CD14-positive monocyte (primary cell): ENCODE measurements at regions not wholly inside any gene's neighbourhood (a gene's known extent, or its start where the extent isn't known, plus 50 kb on each side); places are given as distances from the start of the nearest gene placed in this dataset.

Experiments
- DNase-seq, 3 donors: peaks; one replicate each; pipeline ENCODE4 v3.0.0-alpha.2; 2011 to 2022
- H2AFZ ChIP-seq: 2 replicates; pipeline ENCODE4 v1.6.0; 2012; ENCODE audit warnings: mild to moderate bottlenecking, low read depth, low read length, inconsistent platforms; ENCODE audit not compliant: insufficient read depth, poor library complexity, severe bottlenecking
- H3K27ac ChIP-seq, 2 donors: 1 replicate in 1 of 2; 2 replicates in 1 of 2; pipeline ENCODE4 v1.5.1; 2012 to 2013; ENCODE audit warnings: low read length in 2 of 2, control low read depth in 1 of 2, inconsistent platforms in 1 of 2, low read depth in 1 of 2, mild to moderate bottlenecking in 1 of 2
- H3K27me3 ChIP-seq, 2 donors: one replicate each; pipeline versions ENCODE4 v1.6.0 to v1.6.1; 2011 to 2013; ENCODE audit warnings: low read length in 2 of 2; ENCODE audit not compliant: control insufficient read depth in 2 of 2, insufficient read depth in 2 of 2
- H3K36me3 ChIP-seq, 2 donors: replicated peaks in 1 of 2; 1 replicate in 1 of 2; 2 replicates in 1 of 2; pipeline versions ENCODE4 v1.5.1 to v1.6.1; 2012 to 2013; ENCODE audit warnings: low read length in 2 of 2, control low read depth in 1 of 2, inconsistent platforms in 1 of 2, mild to moderate bottlenecking in 1 of 2; ENCODE audit not compliant: insufficient read depth in 2 of 2, control insufficient read depth in 1 of 2
- H3K4me1 ChIP-seq, 2 donors: 1 replicate in 1 of 2; 2 replicates in 1 of 2; pipeline versions ENCODE4 v1.5.1 to v1.6.1; 2012 to 2013; ENCODE audit warnings: low read length in 2 of 2, control low read depth in 1 of 2, inconsistent platforms in 1 of 2, mild to moderate bottlenecking in 1 of 2, moderate library complexity in 1 of 2; ENCODE audit not compliant: insufficient read depth in 2 of 2, control insufficient read depth in 1 of 2
- H3K4me2 ChIP-seq: replicated peaks from 2 replicates; pipeline ENCODE3; 2012; ENCODE audit warnings: low read length, moderate library complexity, mild to moderate bottlenecking; ENCODE audit not compliant: poor library complexity, severe bottlenecking; ENCODE audit errors: extremely low read depth
- H3K4me3 ChIP-seq, 3 experiments: fragments of 200-600 bp in 1 of 3; sonication (generic) in 1 of 3; replicated peaks in 1 of 3; 1 replicate in 2 of 3; 2 replicates in 1 of 3; pipeline ENCODE4 v1.5.1; 2011 to 2013; ENCODE audit warnings: low read length in 3 of 3, mild to moderate bottlenecking in 3 of 3, control low read depth in 2 of 3, low read depth in 2 of 3, inconsistent platforms in 1 of 3, moderate library complexity in 1 of 3
- H3K79me2 ChIP-seq: 2 replicates; pipeline ENCODE4 v1.6.0; 2012; ENCODE audit warnings: mild to moderate bottlenecking, control low read depth, inconsistent platforms, low read length, moderate library complexity; ENCODE audit not compliant: insufficient read depth
- H3K9ac ChIP-seq: 2 replicates; pipeline ENCODE4 v1.6.0; 2017; ENCODE audit warnings: low read length, mild to moderate bottlenecking; ENCODE audit not compliant: insufficient read depth, poor library complexity, severe bottlenecking
- H3K9me3 ChIP-seq, 2 donors: replicated peaks in 1 of 2; 1 replicate in 1 of 2; 2 replicates in 1 of 2; pipeline versions ENCODE4 v1.5.1 to v1.6.1; 2012 to 2013; ENCODE audit warnings: low read length in 2 of 2, control low read depth in 1 of 2; ENCODE audit not compliant: control insufficient read depth in 1 of 2, insufficient read depth in 1 of 2
- H4K20me1 ChIP-seq: 2 replicates; pipeline ENCODE4 v1.6.0; 2012; ENCODE audit warnings: mild to moderate bottlenecking, low read length, control low read depth, moderate library complexity; ENCODE audit not compliant: insufficient read depth
- H3K27ac Mint-ChIP-seq, 7 donors: one replicate each; pipeline ENCODE4 v1.8.0; 2020; ENCODE audit warnings: mild to moderate bottlenecking in 7 of 7, mixed read lengths in 7 of 7, moderate library complexity in 6 of 7, inconsistent platforms in 2 of 7
- H3K27me3 Mint-ChIP-seq, 3 donors: one replicate each; pipeline ENCODE4 v1.8.0; 2021 to 2022; ENCODE audit warnings: low read depth in 3 of 3, mild to moderate bottlenecking in 3 of 3, mixed read lengths in 3 of 3, moderate library complexity in 3 of 3, inconsistent platforms in 1 of 3
- H3K36me3 Mint-ChIP-seq, 2 donors: one replicate each; pipeline ENCODE4 v1.8.0; 2020; ENCODE audit warnings: mixed read lengths in 2 of 2, inconsistent platforms in 1 of 2, mild to moderate bottlenecking in 1 of 2
- H3K4me1 Mint-ChIP-seq: one replicate; pipeline ENCODE4 v1.8.0; 2020; ENCODE audit warnings: mild to moderate bottlenecking, mixed read lengths
- H3K4me3 Mint-ChIP-seq, 2 donors: one replicate each; pipeline ENCODE4 v1.8.0; 2020; ENCODE audit warnings: mild to moderate bottlenecking in 2 of 2, mixed read lengths in 2 of 2, moderate library complexity in 1 of 2
- H3K9me3 Mint-ChIP-seq, 7 donors: one replicate each; pipeline ENCODE4 v1.8.0; 2020 to 2022; ENCODE audit warnings: mixed read lengths in 7 of 7, mild to moderate bottlenecking in 6 of 7, moderate library complexity in 6 of 7, inconsistent platforms in 2 of 7
- CTCF ChIP-seq: fragments of 200-600 bp; IDR thresholded peaks from one replicate; pipeline ENCODE4 v1.8.0; 2022; ENCODE audit warnings: antibody characterized with exemption, mild to moderate bottlenecking
- WGBS: methylation state at CpG from one replicate; pipeline ENCODE4 v1.1.5; 2013; ENCODE audit warnings: missing lambda C conversion rate; ENCODE audit not compliant: insufficient coverage; 5-methylcytosine and 5-hydroxymethylcytosine counted together
- intact Hi-C, 2 donors: fragments of 100-400 bp; cut with micrococcal nuclease; formaldehyde crosslinking; loops; one replicate each; pipeline versions ENCODE4 v1.15.0 to v1.15.1; 2023

- no peaks in the 10 kb centered on the region for H3K36me3 Mint-ChIP-seq
- no peaks in the 10 kb centered on the region for H3K79me2 ChIP-seq
- H3K9me3 Mint-ChIP-seq = peaks cover 0 to 5% (median 2%) of the 10 kb centered on the region in 7 donors
- no peaks in the 10 kb centered on the region for H3K4me1 Mint-ChIP-seq
- H2AFZ ChIP-seq = no peak overlapping the region
- no peak overlapping the region for H3K4me2 ChIP-seq
- TF ChIP-seq CTCF = no peak
- no peaks in the 10 kb centered on the region for H3K4me1 ChIP-seq
- no peak overlapping the region for H3K27ac Mint-ChIP-seq
- H3K4me3 Mint-ChIP-seq = no peak overlapping the region
- peaks cover 0 to 4% of the 10 kb centered on the region in 2 donors for H3K9me3 ChIP-seq
- intact Hi-C loops = no loop called here
- H3K9ac ChIP-seq = no peak overlapping the region
- WGBS = no CpG with 5 or more reads among the region's 5 CpGs
- H3K27ac ChIP-seq = no peak overlapping the region
- no peaks in the 10 kb centered on the region for H4K20me1 ChIP-seq
- no peak for DNase-seq
- no peaks in the 10 kb centered on the region for H3K27me3 ChIP-seq
- no peaks in the 10 kb centered on the region for H3K36me3 ChIP-seq
- no peak overlapping the region for H3K4me3 ChIP-seq
- no peaks in the 10 kb centered on the region for H3K27me3 Mint-ChIP-seq
Observed at GRCh38 chr14:44162197-44162596, 344.9 kb downstream of the FSCB start.

- Histone ChIP-seq H3K4me3 (no peak overlapping the region), H3K4me2 (no peak overlapping the region), H2AFZ (no peak overlapping the region), H3K9me3 (peaks cover 7 to 9% of the 10 kb centered on the region in 2 donors), H3K79me2 (no peaks in the 10 kb centered on the region), H3K27me3 (no peaks in the 10 kb centered on the region), H3K4me1 (no peaks in the 10 kb centered on the region), H3K36me3 (no peaks in the 10 kb centered on the region), H3K27ac (no peak overlapping the region), H3K9ac (no peak overlapping the region), H4K20me1 (no peaks in the 10 kb centered on the region)
- Mint-ChIP-seq H3K36me3 (no peaks in the 10 kb centered on the region), H3K4me3 (no peak overlapping the region), H3K27ac (no peak overlapping the region), H3K27me3 (no peaks in the 10 kb centered on the region), H3K4me1 (no peaks in the 10 kb centered on the region), H3K9me3 (peaks cover 0 to 7% (median 1%) of the 10 kb centered on the region in 7 donors)
- intact Hi-C loops = no loop called here
- no peak for TF ChIP-seq CTCF
- no peak for DNase-seq
Observed at GRCh38 chr14:44154874-44155273, 352.2 kb downstream of the FSCB start.
